HEK293T (cell line): ENCODE measurements at regions not wholly inside any gene's neighbourhood (a gene's known extent, or its start where the extent isn't known, plus 50 kb on each side); places are given as distances from the start of the nearest gene placed in this dataset.

Experiments used
- CTBP1 ChIP-seq: fragments of 450-650 bp; IDR thresholded peaks from 2 replicates; pipeline ENCODE4 v1.6.1; 2016; ENCODE audit warnings: borderline replicate concordance
- ELF4 ChIP-seq: fragments of 450-650 bp; IDR thresholded peaks from 2 replicates; pipeline ENCODE4 v1.6.1; 2017; ENCODE audit warnings: antibody characterized with exemption
- FOXA1 ChIP-seq: fragments of 450-650 bp; IDR thresholded peaks from 2 replicates; pipeline ENCODE4 v1.6.1; 2016; ENCODE audit warnings: mild to moderate bottlenecking
- FOXM1 ChIP-seq: fragments of 450-650 bp; IDR thresholded peaks from 2 replicates; pipeline ENCODE4 v1.6.1; 2017; ENCODE audit warnings: mild to moderate bottlenecking, borderline replicate concordance
- HDGF ChIP-seq: fragments of 450-650 bp; IDR thresholded peaks from 2 replicates; pipeline ENCODE4 v1.6.1; 2017; ENCODE audit warnings: antibody characterized with exemption, borderline replicate concordance
- L3MBTL2 ChIP-seq: fragments of 450-650 bp; conservative IDR thresholded peaks from 2 replicates; pipeline ENCODE4 v1.6.1; 2016; ENCODE audit warnings: mild to moderate bottlenecking
- LEF1 ChIP-seq: fragments of 450-650 bp; IDR thresholded peaks from 2 replicates; pipeline ENCODE4 v1.6.1; 2017; ENCODE audit warnings: mild to moderate bottlenecking, borderline replicate concordance
- NFRKB ChIP-seq: fragments of 450-650 bp; IDR thresholded peaks from 2 replicates; pipeline ENCODE4 v1.6.1; 2016; ENCODE audit warnings: mild to moderate bottlenecking, moderate library complexity
- SUZ12 ChIP-seq: fragments of 450-650 bp; IDR thresholded peaks from 2 replicates; pipeline ENCODE4 v1.6.1; 2016; ENCODE audit warnings: mild to moderate bottlenecking
- TARDBP ChIP-seq: fragments of 450-650 bp; IDR thresholded peaks from 2 replicates; pipeline ENCODE4 v1.6.1; 2016
- ZNF384 ChIP-seq: fragments of 450-650 bp; IDR thresholded peaks from 2 replicates; pipeline ENCODE4 v1.6.1; 2016
- TF ChIP-seq, protein P1 (sequence below): fragments of 450-650 bp; IDR thresholded peaks from 2 replicates; pipeline ENCODE4 v1.6.1; 2016

DNA sequence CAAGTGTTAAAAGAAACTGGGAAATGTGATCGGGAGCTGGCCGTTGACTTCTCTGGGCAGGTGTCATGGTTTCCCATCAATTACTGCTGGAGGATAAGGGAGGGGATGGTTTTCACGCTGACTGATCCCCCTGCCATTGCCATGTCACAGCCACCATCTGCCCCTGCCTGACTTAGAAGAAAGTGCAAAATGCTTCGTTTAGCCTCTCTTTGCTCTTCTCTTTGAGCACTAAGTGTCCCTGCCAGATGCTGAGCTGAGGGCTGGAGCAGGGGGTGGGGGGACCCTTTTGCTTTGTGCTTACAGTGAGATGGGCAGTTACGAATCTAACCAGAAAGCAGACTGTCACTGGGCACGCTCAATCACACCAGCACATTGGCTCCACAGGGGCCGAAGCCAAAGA is 138.4 kb upstream of the ALDH1B1 start:
- TF ChIP-seq, protein P1, sequence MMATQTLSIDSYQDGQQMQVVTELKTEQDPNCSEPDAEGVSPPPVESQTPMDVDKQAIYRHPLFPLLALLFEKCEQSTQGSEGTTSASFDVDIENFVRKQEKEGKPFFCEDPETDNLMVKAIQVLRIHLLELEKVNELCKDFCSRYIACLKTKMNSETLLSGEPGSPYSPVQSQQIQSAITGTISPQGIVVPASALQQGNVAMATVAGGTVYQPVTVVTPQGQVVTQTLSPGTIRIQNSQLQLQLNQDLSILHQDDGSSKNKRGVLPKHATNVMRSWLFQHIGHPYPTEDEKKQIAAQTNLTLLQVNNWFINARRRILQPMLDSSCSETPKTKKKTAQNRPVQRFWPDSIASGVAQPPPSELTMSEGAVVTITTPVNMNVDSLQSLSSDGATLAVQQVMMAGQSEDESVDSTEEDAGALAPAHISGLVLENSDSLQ, result no peak
- TF ChIP-seq CTBP1 (no peak), L3MBTL2 (no peak), TARDBP (no peak), ZNF384 (no peak), SUZ12 (no peak), FOXM1 (no peak), LEF1 (no peak), FOXA1 (no peak), ELF4 (no peak), HDGF (no peak), NFRKB (no peak)
